ENCODE measurements at regions not wholly inside any gene's neighbourhood (a gene's known extent, or its start where the extent isn't known, plus 50 kb on each side); places are given as distances from the start of the nearest gene placed in this dataset.
"Not testable (repeated sequence)": the region's sequence is repeated elsewhere in the genome, so short reads cannot be mapped to it uniquely, and the experiment has no call there.

GRCh38 chrX:115912372-115912897, 258.1 kb upstream of the AGTR2 start:
- no peak for DNase-seq

GRCh38 chrX:115913575-115913974, 257.0 kb upstream of the AGTR2 start:
- no peak for DNase-seq

- not testable (repeated sequence) for DNase-seq
Observed at GRCh38 chrX:115915625-115916024, 254.9 kb upstream of the AGTR2 start.

- DNase-seq: no peak
Observed at GRCh38 chrX:115929480-115929879, 241.1 kb upstream of the AGTR2 start.

GRCh38 chrX:115936008-115936407, 234.5 kb upstream of the AGTR2 start:
- DNase-seq: no peak

- no peak for DNase-seq
Observed at GRCh38 chrX:115939070-115939469, 231.5 kb upstream of the AGTR2 start.

GRCh38 chrX:115939636-115940160, 230.8 kb upstream of the AGTR2 start:
- DNase-seq: no peak

- no peak for DNase-seq
Observed at GRCh38 chrX:115940348-115940747, 230.2 kb upstream of the AGTR2 start.

- peak in 13 of 14 donors; percentile 3 to 90 (median 77) for DNase-seq
Observed at GRCh38 chrX:115940888-115941332, 229.6 kb upstream of the AGTR2 start.

- DNase-seq: no peak
Observed at GRCh38 chrX:115941388-115941787, 229.2 kb upstream of the AGTR2 start.

- DNase-seq: no peak
Observed at GRCh38 chrX:115946059-115946458, 224.5 kb upstream of the AGTR2 start.

- DNase-seq: no peak
Observed at GRCh38 chrX:115948018-115948923, 222.3 kb upstream of the AGTR2 start.

- peak in 12 of 14 donors; percentile 10 to 86 (median 72) for DNase-seq
Observed at GRCh38 chrX:115949900-115950822, 220.4 kb upstream of the AGTR2 start.

GRCh38 chrX:115952417-115953092, 218.0 kb upstream of the AGTR2 start:
- DNase-seq: peak in 5 of 14 donors; percentile 6 to 41 (median 17)

GRCh38 chrX:115957862-115958490, 212.6 kb upstream of the AGTR2 start:
- DNase-seq: peak in 5 of 14 donors; percentile 3 to 46 (median 16)

- DNase-seq: peak in 1 of 14 donors; percentile 13
Observed at GRCh38 chrX:115958687-115959359, 211.7 kb upstream of the AGTR2 start.

GRCh38 chrX:115960440-115961084, 210.0 kb upstream of the AGTR2 start:
- DNase-seq: no peak

GRCh38 chrX:115966920-115967319, 203.6 kb upstream of the AGTR2 start:
- DNase-seq: no peak

GRCh38 chrX:115968436-115969252, 201.9 kb upstream of the AGTR2 start:
- peak in 4 of 14 donors; percentile 5 to 50 (median 22) for DNase-seq
